ENCODE measurements at regions not wholly inside any gene's neighbourhood (a gene's known extent, or its start where the extent isn't known, plus 50 kb on each side); places are given as distances from the start of the nearest gene placed in this dataset.

DNA sequence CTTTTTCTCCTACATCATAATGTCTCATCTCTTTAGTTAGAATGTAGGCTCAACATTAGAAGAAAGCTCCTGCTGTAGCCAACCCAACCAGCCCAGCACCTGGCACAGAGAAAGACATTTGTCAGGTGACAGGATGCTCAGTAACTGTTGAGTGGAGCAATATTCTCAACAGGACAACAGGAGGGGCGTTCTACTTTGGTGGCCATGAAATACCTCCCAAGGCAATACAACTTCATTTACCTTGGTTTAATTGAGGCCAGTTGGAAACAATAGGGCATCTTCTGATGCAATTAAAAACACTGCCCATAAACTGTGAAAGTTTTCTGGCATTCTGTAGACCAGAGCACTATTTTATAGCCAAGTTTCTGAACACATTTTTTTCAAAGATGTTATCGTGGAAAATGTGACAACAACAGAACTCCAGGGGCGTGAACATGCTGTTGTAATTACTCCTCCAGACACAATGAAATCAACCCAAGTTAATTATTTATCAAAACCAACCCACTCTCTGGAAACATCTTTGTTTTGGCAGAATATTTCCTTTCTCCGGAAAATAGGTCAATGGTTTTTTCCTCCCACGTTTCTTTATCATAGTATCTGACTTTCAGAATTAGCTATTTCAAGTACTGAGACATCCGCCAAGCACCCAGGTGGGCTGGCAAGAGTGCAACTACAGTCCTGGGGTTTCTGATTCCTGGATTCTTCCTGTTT is 538.1 kb downstream of the SOX6 start:
- TF ChIP-seq, protein P1, sequence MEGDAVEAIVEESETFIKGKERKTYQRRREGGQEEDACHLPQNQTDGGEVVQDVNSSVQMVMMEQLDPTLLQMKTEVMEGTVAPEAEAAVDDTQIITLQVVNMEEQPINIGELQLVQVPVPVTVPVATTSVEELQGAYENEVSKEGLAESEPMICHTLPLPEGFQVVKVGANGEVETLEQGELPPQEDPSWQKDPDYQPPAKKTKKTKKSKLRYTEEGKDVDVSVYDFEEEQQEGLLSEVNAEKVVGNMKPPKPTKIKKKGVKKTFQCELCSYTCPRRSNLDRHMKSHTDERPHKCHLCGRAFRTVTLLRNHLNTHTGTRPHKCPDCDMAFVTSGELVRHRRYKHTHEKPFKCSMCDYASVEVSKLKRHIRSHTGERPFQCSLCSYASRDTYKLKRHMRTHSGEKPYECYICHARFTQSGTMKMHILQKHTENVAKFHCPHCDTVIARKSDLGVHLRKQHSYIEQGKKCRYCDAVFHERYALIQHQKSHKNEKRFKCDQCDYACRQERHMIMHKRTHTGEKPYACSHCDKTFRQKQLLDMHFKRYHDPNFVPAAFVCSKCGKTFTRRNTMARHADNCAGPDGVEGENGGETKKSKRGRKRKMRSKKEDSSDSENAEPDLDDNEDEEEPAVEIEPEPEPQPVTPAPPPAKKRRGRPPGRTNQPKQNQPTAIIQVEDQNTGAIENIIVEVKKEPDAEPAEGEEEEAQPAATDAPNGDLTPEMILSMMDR (IDR thresholded peaks at IDR 0.05): no peak
- TF ChIP-seq TCF7L2 (IDR thresholded peaks at IDR 0.05; ENCODE audit: low read depth, low read length): no peak
- TF ChIP-seq, protein P2, sequence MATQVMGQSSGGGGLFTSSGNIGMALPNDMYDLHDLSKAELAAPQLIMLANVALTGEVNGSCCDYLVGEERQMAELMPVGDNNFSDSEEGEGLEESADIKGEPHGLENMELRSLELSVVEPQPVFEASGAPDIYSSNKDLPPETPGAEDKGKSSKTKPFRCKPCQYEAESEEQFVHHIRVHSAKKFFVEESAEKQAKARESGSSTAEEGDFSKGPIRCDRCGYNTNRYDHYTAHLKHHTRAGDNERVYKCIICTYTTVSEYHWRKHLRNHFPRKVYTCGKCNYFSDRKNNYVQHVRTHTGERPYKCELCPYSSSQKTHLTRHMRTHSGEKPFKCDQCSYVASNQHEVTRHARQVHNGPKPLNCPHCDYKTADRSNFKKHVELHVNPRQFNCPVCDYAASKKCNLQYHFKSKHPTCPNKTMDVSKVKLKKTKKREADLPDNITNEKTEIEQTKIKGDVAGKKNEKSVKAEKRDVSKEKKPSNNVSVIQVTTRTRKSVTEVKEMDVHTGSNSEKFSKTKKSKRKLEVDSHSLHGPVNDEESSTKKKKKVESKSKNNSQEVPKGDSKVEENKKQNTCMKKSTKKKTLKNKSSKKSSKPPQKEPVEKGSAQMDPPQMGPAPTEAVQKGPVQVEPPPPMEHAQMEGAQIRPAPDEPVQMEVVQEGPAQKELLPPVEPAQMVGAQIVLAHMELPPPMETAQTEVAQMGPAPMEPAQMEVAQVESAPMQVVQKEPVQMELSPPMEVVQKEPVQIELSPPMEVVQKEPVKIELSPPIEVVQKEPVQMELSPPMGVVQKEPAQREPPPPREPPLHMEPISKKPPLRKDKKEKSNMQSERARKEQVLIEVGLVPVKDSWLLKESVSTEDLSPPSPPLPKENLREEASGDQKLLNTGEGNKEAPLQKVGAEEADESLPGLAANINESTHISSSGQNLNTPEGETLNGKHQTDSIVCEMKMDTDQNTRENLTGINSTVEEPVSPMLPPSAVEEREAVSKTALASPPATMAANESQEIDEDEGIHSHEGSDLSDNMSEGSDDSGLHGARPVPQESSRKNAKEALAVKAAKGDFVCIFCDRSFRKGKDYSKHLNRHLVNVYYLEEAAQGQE (IDR thresholded peaks at IDR 0.05; ENCODE audit: insufficient read depth in 1 of 2, low read depth in 2 of 2, low read length in 1 of 2): no peak
- TF ChIP-seq SIN3A (IDR thresholded peaks at IDR 0.05; ENCODE audit: borderline replicate concordance, insufficient read depth, low read depth, low read length): no peak
- TF ChIP-seq POLR2AphosphoS5 (IDR thresholded peaks at IDR 0.05; ENCODE audit: low read depth, low read length): no peak

Measured in Panc1 (cell line).